ENCODE measurements at regions not wholly inside any gene's neighbourhood (a gene's known extent, or its start where the extent isn't known, plus 50 kb on each side); places are given as distances from the start of the nearest gene placed in this dataset.

DNA sequence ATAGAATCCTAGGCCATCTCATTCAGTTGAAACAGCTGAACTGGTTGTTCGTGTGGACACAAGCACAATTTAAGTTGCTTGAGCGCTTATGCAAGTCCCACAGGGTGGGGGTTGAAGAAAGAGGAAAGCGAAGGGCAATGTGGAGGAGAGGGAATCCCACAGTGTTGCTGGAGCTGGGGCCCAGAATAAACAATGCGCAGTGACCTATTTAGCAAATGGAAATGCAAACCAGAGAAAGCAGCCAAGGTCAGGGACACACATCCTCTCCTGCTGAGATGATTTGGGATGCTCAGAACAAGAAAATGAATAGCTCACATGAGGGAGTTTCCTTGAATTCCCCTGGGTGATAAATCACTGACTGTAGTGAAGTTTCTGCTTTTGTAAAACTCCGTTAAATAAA, 838.3 kb downstream of the TLE4 start:
- DNase-seq = no peak

DNA sequence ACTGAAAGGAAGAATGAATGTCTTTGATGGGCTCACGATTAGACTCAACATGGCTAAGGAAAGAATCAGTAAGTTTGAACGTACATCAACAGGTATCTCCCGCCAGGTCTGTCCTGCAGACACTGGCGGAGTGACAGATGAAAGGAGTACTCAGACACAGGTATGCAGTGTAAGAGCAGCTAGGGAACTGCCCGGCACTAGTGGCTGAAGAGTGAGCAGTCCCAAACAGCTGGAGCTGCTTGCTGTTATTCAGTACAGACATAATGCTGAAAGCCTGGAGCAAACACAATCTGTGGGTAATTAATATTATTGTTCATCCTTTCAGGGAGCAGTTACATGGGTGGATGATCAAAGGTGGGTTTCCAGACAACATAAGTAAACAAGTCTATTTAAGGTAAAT, 835.5 kb downstream of the TLE4 start:
- no peak for DNase-seq

DNA sequence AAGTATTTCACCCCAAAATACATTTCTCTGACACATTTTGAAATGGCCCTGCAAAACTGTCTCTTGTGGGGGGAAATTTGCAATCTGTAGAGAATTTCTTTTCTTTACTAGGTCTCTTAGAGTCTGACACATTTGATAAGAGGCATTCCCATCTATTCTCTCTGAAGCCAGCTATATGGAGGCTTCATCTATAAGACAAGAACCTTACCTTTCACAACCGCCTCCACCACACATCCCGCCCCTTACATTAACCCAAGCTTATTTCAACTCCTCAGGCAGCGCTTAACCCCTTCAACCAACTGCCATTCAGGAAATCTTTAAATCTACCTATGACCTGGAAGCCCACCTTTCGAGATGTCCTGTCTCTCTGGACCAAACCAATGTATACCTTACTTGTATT, 829.5 kb downstream of the TLE4 start:
- DNase-seq = no peak

DNA sequence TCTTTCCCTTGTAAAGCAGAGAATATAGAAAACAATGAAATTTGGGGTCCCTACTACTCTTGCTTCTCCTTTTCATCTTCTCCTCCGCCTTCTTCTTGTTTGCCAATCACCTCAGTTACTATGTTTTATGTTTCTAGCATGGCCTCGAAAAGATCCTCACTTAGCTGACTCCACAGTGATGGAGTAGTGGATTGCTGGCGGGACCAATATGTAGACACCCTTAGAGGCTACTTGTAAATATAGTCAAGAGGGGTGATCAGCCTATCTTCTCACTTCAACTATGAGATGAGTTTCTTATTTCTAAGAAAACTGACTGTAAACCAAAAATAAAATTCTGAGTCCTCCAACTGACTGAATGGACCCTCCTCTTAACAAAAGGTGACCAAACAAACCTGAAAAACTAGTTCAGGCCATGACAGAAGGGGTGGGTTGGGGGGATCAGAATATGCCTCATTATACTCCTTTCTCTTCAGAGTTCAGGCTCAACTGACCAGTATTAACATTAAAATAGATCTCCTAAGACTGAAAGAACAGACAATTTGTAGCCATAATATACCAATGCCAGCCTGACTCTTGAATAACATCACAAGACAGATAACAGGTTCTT, 829.0 kb downstream of the TLE4 start:
- no peak for DNase-seq

GRCh38 chr9:80399606-80400005, 827.8 kb downstream of the TLE4 start:
- no peak for DNase-seq

DNA sequence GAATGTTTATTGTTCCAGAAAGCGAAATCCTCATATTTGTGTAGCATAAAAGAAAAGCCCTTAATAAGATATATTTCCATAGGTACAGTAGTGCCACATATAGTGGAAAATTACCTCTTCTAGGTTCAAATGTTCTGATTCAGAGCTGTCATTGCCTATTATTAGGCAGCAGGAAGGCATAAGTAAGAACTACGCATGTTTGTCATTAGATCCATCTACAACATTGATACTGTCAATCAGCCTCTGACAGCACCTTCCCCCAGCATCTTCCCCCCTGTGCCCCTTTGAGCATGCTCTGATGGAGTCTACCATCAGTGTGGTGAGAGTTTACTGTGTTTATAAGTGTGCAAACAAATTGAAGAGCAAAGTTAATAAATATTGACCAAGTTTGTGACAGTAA, 816.1 kb downstream of the TLE4 start:
- no peak for DNase-seq

DNA sequence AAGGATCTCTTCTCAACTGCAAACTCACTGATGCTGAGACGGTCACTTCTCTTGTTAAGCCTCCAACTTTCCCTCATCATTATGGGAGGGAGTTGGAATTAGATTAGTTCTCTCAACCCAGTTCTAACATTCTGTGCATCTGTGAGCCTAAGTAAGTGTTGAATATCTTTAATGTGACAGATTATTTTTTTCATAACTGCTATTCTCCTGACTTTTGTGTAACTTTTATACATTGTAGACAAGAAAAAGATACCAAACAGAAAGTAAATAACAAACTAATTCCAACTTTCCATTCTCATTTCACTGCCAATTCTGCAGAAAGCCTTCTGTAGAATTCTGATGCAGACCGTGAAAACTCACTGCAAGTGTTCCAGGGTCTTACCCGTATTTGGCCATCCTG, 813.5 kb downstream of the TLE4 start:
- no peak for DNase-seq

GRCh38 chr9:80383331-80383730, 811.6 kb downstream of the TLE4 start:
- no peak for DNase-seq

DNA sequence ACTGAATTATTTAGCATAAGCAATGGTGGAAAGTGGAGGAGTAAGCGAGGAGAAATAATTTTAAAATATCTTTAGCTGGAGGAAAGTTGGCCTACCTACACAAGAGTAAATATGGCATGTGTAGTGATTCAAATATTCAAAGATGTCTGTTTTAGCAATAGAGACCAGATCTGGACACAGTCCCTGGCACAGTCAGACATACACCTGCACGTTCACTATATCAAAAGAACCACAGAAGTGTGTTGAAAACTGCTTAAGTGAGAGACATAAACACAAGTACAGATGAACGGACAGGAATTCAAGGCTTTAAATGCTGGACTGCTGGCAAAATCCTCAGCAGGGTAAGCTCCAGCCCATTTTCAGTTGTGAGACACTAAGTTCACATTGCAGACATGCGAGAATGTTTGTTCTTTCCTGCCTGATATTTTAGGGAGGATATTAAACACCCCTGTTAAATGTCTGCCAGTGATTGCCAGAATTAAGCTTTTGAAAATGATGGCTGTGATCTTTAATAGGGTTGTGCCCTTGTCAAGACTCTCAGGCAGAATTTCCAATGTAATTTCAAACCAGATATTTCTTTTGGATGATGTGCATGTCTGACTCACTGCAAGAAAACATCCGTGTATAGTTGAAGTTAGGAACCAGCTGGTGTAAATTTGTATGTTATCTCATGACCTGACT, 810.6 kb downstream of the TLE4 start:
- DNase-seq = no peak

GRCh38 chr9:80380301-80380700, 808.5 kb downstream of the TLE4 start:
- no peak for DNase-seq

DNA sequence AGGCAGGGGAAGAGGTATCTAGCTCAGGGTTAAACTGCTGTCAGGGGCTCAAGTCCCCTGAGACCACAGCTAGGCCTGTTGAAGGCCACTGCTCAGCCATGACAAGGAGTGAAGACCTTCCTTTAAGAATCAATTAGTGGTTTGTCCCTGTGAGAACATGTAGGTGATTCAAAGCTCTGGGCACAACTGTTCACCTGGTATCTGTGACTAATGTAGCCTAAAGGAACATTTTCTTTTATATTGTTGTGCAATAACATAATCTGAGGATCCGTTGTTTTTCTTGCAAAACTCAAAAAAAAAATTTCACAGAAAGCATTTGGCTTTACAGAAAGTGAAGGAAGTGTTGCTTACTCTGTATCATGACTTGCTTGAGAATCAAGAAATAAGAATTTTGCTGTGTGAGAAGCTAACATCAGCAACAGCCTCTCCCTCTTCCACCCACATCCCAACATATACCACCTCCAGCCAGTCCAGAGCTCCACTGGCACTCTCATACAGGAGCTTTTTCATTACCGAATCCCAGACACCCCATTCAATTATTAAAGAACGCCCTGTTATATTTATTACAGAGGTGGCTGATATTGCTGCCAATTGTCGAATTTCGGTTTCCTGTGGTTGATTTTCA, 807.0 kb downstream of the TLE4 start:
- no peak for DNase-seq

- no peak for DNase-seq
Measured at GRCh38 chr9:80376180-80376579, 804.4 kb downstream of the TLE4 start.

DNA sequence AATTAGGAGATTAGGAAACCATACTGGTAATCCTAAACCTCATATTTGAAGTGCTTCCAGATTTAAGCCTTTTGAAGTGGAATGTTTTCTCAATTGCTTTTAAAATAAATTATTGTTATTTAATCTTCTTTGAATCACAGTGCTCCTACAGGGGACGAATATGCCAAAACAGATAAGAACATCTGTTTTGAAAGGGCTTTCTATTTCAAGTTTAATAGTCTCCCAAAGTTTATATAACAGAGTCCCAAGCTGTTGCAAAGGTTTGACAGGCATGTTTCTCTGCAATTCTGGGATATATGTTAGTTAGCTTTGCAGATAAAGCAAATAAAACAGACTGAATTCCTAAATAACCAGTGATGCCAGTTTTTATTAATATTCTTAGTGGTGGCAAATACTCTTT, 803.7 kb downstream of the TLE4 start:
- no peak for DNase-seq

DNA sequence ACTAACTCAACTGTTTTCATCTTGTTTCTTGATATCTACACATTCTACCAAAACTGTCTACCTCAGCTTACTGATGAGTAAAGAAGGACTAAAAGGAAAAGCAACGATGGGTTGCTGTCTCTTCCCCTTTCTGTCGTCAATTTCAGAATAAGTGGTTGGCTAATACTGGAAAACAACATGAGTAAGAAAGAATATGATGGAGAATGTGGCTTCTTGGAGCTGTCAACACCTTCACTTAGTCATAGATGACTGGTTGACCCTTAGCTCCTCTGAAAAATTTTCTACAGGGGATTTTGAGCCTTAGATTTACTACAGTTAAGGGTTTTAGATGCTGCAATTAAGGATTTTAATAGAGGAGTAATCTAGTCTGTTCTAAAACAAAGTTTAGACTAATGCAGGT, 797.9 kb downstream of the TLE4 start:
- DNase-seq = no peak

DNA sequence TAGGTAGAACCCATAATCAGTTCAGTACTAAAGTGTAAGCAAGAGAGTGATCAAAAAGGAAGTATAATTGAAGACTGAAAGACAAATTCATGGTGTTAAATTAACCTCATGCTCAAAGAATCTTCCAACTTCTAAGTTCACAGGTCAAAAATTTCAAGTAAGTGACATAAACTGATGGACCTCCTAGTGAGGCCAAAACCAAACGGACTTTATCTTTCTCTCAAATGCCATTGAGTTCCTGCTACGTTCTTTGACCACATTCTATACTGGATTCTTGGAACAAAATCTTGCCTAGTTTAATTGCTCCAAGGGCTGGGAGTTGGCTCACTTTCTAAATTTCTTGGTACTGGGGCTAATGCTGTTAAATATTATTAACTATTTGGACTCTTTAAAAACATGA, 794.9 kb downstream of the TLE4 start:
- DNase-seq = no peak

GRCh38 chr9:80359941-80360881, 788.4 kb downstream of the TLE4 start:
- no peak for DNase-seq

DNA sequence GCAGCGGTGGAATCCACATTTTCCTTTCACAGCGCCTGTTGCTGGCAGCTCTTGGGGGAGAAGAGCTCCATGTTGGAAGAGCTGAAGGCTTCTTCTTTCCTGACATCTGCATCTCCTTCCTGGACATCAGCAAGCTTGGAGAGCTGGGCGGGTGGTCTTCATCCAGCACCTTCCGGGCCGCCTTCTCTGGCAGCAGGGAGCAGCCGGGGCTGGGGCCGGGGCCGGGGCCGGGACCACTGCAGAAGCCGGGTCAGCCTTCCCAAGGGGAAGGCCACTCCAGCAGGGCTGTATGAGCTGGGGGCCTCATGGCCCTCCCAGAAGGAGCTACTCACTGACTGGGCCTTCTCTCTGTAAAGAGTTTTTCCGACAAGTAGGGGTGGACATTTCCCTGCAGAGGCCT, 787.5 kb downstream of the TLE4 start:
- DNase-seq = no peak

DNA sequence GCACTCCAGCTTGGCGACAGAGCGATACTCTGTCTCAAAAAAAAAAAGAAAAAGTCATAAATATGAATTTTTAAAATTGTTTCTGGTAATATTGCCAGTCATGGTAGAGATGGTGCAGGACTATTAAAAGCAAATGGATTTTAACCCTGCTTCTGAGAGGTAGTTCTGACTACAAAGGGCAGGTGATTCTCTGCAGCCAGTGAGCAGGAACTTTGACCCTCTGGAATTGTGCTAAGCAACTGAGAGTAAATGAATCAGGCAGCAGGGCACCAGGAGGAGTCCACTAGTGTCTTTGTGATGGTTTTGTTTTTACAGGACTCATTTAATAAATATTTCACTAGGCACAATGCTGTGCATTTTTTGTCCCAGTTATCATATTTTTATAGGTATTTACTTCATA, 781.2 kb downstream of the TLE4 start:
- DNase-seq = no peak

- no peak for DNase-seq
Measured at GRCh38 chr9:80351612-80352011, 779.8 kb downstream of the TLE4 start.

DNA sequence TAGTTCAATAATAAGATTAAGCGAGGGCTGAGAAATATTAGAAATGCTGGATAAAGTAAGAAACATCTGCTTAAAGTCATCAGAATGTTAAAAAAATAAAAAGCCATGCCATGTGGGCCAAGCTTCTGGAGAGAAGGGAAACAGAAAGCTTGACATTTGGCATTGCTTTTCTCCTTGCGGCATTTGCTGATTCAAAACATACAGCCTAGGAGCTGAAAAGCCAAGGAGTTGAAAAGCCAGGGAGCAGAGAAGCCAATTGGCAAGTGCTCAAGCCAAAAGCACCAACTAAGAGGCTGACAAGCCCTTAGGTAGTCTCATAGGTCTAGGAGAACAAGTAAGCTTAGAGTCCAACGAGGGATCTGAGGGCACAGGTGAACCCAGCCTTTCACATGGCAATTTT, 754.3 kb downstream of the TLE4 start:
- DNase-seq = no peak

DNA sequence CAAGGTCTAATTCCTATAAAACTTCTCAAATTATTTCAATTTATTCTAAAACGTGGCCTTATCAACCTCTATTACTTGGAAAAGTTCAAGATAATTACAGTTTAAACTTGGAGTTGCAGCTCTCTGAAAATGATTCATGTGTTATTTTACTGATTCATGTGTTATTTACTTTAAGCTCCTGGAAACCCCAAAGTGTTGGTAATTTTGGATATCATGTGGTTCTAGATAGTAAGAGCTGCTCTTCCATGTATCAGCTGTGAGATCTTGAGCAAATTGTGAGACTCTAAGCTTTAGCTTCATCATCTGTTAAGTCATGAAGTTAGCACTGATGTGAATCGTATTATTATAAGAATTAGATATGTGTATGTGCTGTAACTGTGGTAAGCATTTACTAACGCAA, 749.2 kb downstream of the TLE4 start:
- DNase-seq = no peak

GRCh38 chr9:80320480-80320879, 748.7 kb downstream of the TLE4 start:
- no peak for DNase-seq

- no peak for DNase-seq
Measured at GRCh38 chr9:80305136-80305535, 733.4 kb downstream of the TLE4 start.

DNA sequence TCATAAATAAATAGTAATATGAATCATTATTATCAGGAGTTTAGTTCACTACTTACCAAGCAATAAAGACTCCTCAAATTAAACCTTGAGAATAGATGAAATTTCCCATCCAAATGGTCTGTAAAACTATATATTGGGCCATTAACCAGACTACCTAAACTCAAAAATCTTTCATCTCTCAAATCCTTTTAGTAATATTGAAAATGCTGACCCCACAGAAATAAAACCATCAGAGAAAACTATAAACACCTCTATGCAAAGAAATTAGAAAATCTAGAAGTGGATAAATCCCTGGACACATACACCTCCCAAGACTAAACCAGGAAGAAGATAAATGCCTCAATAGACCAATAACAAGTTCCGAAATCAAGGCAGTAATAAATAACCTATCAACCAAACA, 723.2 kb downstream of the TLE4 start:
- DNase-seq = no peak
